Neural cell (in vitro differentiated cells): ENCODE measurements at regions not wholly inside any gene's neighbourhood (a gene's known extent, or its start where the extent isn't known, plus 50 kb on each side); places are given as distances from the start of the nearest gene placed in this dataset.

Source experiments
- H2AFZ ChIP-seq: fragments of 200-600, 300-800 bp; sonication (generic), shearing (Covaris generic); 2 replicates; pipeline ENCODE4 v1.6.0; 2014; ENCODE audit warnings: low read depth, mild to moderate bottlenecking, antibody characterized with exemption, low read length, moderate library complexity
- H3F3A ChIP-seq: fragments of 200-600 bp; shearing (Covaris generic); 2 replicates; pipeline ENCODE4 v1.6.1; 2016; ENCODE audit warnings: mild to moderate bottlenecking, moderate library complexity, mixed read lengths, antibody characterized with exemption, low read length; ENCODE audit not compliant: insufficient read depth, poor library complexity, severe bottlenecking
- H3K27ac ChIP-seq: fragments of 200-600, 300-800 bp; sonication (generic), shearing (Covaris generic); 2 replicates; pipeline ENCODE4 v1.5.1; 2014; ENCODE audit warnings: mild to moderate bottlenecking, low read length, moderate library complexity
- H3K27me3 ChIP-seq: fragments of 300-800, 200-600 bp; sonication (generic), shearing (Covaris generic); 2 replicates; pipeline ENCODE4 v1.6.0; 2014; ENCODE audit warnings: mild to moderate bottlenecking, low read depth, low read length, moderate library complexity; ENCODE audit not compliant: insufficient read depth
- H3K36me3 ChIP-seq: fragments of 300-800, 200-600 bp; sonication (generic), shearing (Covaris generic); 2 replicates; pipeline ENCODE4 v1.5.1; 2014; ENCODE audit warnings: mild to moderate bottlenecking, antibody characterized with exemption, low read length, moderate library complexity; ENCODE audit not compliant: insufficient read depth
- H3K4me2 ChIP-seq: fragments of 300-800, 200-600 bp; sonication (generic), shearing (Covaris generic); 2 replicates; pipeline ENCODE4 v1.6.0; 2014; ENCODE audit warnings: mild to moderate bottlenecking, low read length
- H3K4me3 ChIP-seq: fragments of 300-800, 200-600 bp; sonication (generic), shearing (Covaris generic); 2 replicates; pipeline ENCODE4 v1.5.1; 2014; ENCODE audit warnings: mild to moderate bottlenecking, low read length, moderate library complexity
- H3K79me2 ChIP-seq: fragments of 200-600 bp; shearing (Covaris generic); replicated peaks from 2 replicates; pipeline ENCODE4 v1.6.0; 2014; ENCODE audit warnings: mild to moderate bottlenecking, low read length, moderate library complexity; ENCODE audit not compliant: insufficient read depth
- H3K9ac ChIP-seq: fragments of 300-800, 200-600 bp; sonication (generic), shearing (Covaris generic); 2 replicates; pipeline ENCODE4 v1.6.1; 2016; ENCODE audit warnings: mild to moderate bottlenecking, low read length, mixed read lengths
- H3K9me2 ChIP-seq: fragments of 200-600 bp; shearing (Covaris generic); 2 replicates; pipeline ENCODE4 v1.6.1; 2016; ENCODE audit warnings: mild to moderate bottlenecking, low read length, mixed read lengths; ENCODE audit not compliant: insufficient read depth
- H3K9me3 ChIP-seq: fragments of 200-600, 300-800 bp; sonication (generic), shearing (Covaris generic); 2 replicates; pipeline ENCODE4 v1.6.1; 2016; ENCODE audit warnings: mild to moderate bottlenecking, mixed run types, low read length, moderate library complexity, mixed read lengths
- H4K20me1 ChIP-seq: fragments of 200-600 bp; shearing (Covaris generic); 2 replicates; pipeline ENCODE4 v1.6.1; 2016; ENCODE audit warnings: mild to moderate bottlenecking, mixed run types; ENCODE audit not compliant: insufficient read depth
- CTCF ChIP-seq: fragments of 450-650 bp; IDR thresholded peaks from 2 replicates; pipeline ENCODE4 v1.5.1; 2014; ENCODE audit warnings: antibody characterized with exemption, mild to moderate bottlenecking, moderate library complexity; ENCODE audit not compliant: poor library complexity, severe bottlenecking
- EP300 ChIP-seq: fragments of 450-650 bp; conservative IDR thresholded peaks from 2 replicates; pipeline ENCODE4 v1.6.1; 2014; ENCODE audit warnings: antibody characterized with exemption, mild to moderate bottlenecking, moderate library complexity; ENCODE audit not compliant: poor library complexity, severe bottlenecking
- EZH2 ChIP-seq: fragments of 200-600, 300-800 bp; shearing (Covaris generic), sonication (generic); IDR thresholded peaks from 2 replicates; pipeline ENCODE4 v1.6.1; 2014; ENCODE audit warnings: antibody characterized with exemption, low read length, borderline replicate concordance, mild to moderate bottlenecking; ENCODE audit not compliant: insufficient read depth, poor library complexity, severe bottlenecking
- MXI1 ChIP-seq: fragments of 450-650 bp; conservative IDR thresholded peaks from 2 replicates; pipeline ENCODE4 v1.6.1; 2014; ENCODE audit warnings: antibody characterized with exemption, mild to moderate bottlenecking; ENCODE audit not compliant: poor library complexity, severe bottlenecking
- POLR2AphosphoS5 ChIP-seq: IDR thresholded peaks from 2 replicates; pipeline ENCODE4 v1.6.1; 2012
- RAD21 ChIP-seq: fragments of 450-650 bp; conservative IDR thresholded peaks from 2 replicates; pipeline ENCODE4 v1.6.1; 2014; ENCODE audit warnings: antibody characterized with exemption, mild to moderate bottlenecking, moderate library complexity
- SMC3 ChIP-seq: fragments of 450-650 bp; conservative IDR thresholded peaks from 2 replicates; pipeline ENCODE4 v1.6.1; 2014; ENCODE audit warnings: antibody characterized with exemption, mild to moderate bottlenecking, moderate library complexity; ENCODE audit not compliant: poor library complexity
- TAF1 ChIP-seq: IDR thresholded peaks from 2 replicates; pipeline ENCODE4 v1.6.1; 2012; ENCODE audit warnings: low read depth
- TF ChIP-seq, protein P1 (sequence below): IDR thresholded peaks from 2 replicates; pipeline ENCODE4 v1.6.1; 2012; ENCODE audit warnings: borderline replicate concordance

- no peaks in the 10 kb centered on the region for H3F3A ChIP-seq
- H3K79me2 ChIP-seq: no peaks in the 10 kb centered on the region
- H3K4me3 ChIP-seq: no peak overlapping the region
- no peak overlapping the region for H3K4me2 ChIP-seq
- H3K9ac ChIP-seq: no peak overlapping the region
- H2AFZ ChIP-seq: no peak overlapping the region
- no peak for TF ChIP-seq MXI1
- TF ChIP-seq RAD21: no peak
- TF ChIP-seq EP300: no peak
- no peak for TF ChIP-seq EZH2
- TF ChIP-seq TAF1: no peak
- TF ChIP-seq, protein P1, sequence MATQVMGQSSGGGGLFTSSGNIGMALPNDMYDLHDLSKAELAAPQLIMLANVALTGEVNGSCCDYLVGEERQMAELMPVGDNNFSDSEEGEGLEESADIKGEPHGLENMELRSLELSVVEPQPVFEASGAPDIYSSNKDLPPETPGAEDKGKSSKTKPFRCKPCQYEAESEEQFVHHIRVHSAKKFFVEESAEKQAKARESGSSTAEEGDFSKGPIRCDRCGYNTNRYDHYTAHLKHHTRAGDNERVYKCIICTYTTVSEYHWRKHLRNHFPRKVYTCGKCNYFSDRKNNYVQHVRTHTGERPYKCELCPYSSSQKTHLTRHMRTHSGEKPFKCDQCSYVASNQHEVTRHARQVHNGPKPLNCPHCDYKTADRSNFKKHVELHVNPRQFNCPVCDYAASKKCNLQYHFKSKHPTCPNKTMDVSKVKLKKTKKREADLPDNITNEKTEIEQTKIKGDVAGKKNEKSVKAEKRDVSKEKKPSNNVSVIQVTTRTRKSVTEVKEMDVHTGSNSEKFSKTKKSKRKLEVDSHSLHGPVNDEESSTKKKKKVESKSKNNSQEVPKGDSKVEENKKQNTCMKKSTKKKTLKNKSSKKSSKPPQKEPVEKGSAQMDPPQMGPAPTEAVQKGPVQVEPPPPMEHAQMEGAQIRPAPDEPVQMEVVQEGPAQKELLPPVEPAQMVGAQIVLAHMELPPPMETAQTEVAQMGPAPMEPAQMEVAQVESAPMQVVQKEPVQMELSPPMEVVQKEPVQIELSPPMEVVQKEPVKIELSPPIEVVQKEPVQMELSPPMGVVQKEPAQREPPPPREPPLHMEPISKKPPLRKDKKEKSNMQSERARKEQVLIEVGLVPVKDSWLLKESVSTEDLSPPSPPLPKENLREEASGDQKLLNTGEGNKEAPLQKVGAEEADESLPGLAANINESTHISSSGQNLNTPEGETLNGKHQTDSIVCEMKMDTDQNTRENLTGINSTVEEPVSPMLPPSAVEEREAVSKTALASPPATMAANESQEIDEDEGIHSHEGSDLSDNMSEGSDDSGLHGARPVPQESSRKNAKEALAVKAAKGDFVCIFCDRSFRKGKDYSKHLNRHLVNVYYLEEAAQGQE: no peak
- TF ChIP-seq SMC3: no peak
- TF ChIP-seq CTCF: no peak
- TF ChIP-seq POLR2AphosphoS5: no peak
- no peaks in the 10 kb centered on the region for H3K9me2 ChIP-seq
- H4K20me1 ChIP-seq: no peaks in the 10 kb centered on the region
- no peak overlapping the region for H3K27ac ChIP-seq
- H3K36me3 ChIP-seq: no peaks in the 10 kb centered on the region
- no peaks in the 10 kb centered on the region for H3K27me3 ChIP-seq
- H3K9me3 ChIP-seq: no peaks in the 10 kb centered on the region
Observed at GRCh38 chr11:109892321-109892794, 200.8 kb upstream of the ZC3H12C start.

GRCh38 chr11:109894242-109894641 lies 198.9 kb upstream of the ZC3H12C start:
- Histone ChIP-seq H3K4me2 (no peak overlapping the region), H3K36me3 (no peaks in the 10 kb centered on the region), H3F3A (no peaks in the 10 kb centered on the region), H3K9me2 (no peaks in the 10 kb centered on the region), H3K9ac (no peak overlapping the region), H4K20me1 (no peaks in the 10 kb centered on the region), H3K4me3 (no peak overlapping the region), H3K79me2 (no peaks in the 10 kb centered on the region), H3K27ac (no peak overlapping the region), H3K27me3 (no peaks in the 10 kb centered on the region), H2AFZ (no peak overlapping the region), H3K9me3 (no peaks in the 10 kb centered on the region)
- TF ChIP-seq CTCF (no peak), RAD21 (no peak), POLR2AphosphoS5 (no peak), EP300 (no peak), MXI1 (no peak), SMC3 (no peak), TAF1 (no peak), EZH2 (no peak)
- TF ChIP-seq, protein P1: no peak
